K562 (cell line): ENCODE measurements at regions not wholly inside any gene's neighbourhood (a gene's known extent, or its start where the extent isn't known, plus 50 kb on each side); places are given as distances from the start of the nearest gene placed in this dataset.

Experiments used
- ATAC-seq: fragments of 200-7000 bp; cut with Tn5 transposase; 3 replicates; pipeline ENCODE4 v1.9.1; 2020; ENCODE audit warnings: moderate library complexity
- BruUV-seq: library from RNA; stranded (reverse); fragments of 400-500 nt; replicated peaks from 2 replicates; lab custom pipeline; 2021; lab: Mats Ljungman, UMichigan
- CTCF ChIA-PET: fragments of 300-600 bp; formaldehyde crosslinking; extraction: SDS; loops from one replicate; lab custom pipeline; 2021; ENCODE audit warnings: low intra/inter-chr PET ratio; lab: Yijun Ruan, JAX
- POLR2A ChIA-PET: fragments of 300-600, 350-650 bp; sonication (Branson Sonifier 250); formaldehyde crosslinking; extraction: SDS; loops from one replicate; lab custom pipeline; 2021; ENCODE audit warnings: antibody characterized with exemption, inconsistent platforms; lab: Yijun Ruan, JAX
- DNase-seq, 4 experiments: peaks; one replicate each; pipeline versions ENCODE4 v3.0.0 to v3.0.0-alpha.2; 2011 to 2018; ENCODE audit warnings: low spot score in 3 of 4, mixed read lengths in 3 of 4; ENCODE audit errors: extremely low read depth in 1 of 4
- FAIRE-seq: peaks from 2 replicates; lab custom pipeline; 2011; peaks lifted over from hg19 to GRCh38; lab: Jason Lieb, UNC
- H2AFZ ChIP-seq: 2 replicates; pipeline ENCODE4 v1.6.0; 2011; ENCODE audit warnings: low read depth, low read length, control low read depth, inconsistent platforms
- H3K27ac ChIP-seq: fragments of 200-600 bp; 3 replicates; pipeline ENCODE4 v1.8.0; 2011; ENCODE audit warnings: low read depth, mild to moderate bottlenecking, control low read depth, inconsistent platforms, low read length, moderate library complexity, mixed read lengths; ENCODE audit errors: extremely low read depth
- H3K27me3 ChIP-seq, 2 experiments: fragments of 300-600 bp in 1 of 2; 2 replicates in 1 of 2; 3 replicates in 1 of 2; pipeline versions ENCODE4 v1.6.0 to v1.8.0; 2011; ENCODE audit warnings: inconsistent platforms in 2 of 2, low read length in 2 of 2, mild to moderate bottlenecking in 1 of 2, mixed read lengths in 1 of 2, moderate library complexity in 1 of 2; ENCODE audit not compliant: control insufficient read depth in 2 of 2, insufficient read depth in 2 of 2
- H3K36me3 ChIP-seq: fragments of 300-600 bp; 3 replicates; pipeline ENCODE4 v1.8.0; 2011; ENCODE audit warnings: mild to moderate bottlenecking, low read length, inconsistent platforms; ENCODE audit not compliant: control insufficient read depth, insufficient read depth
- H3K4me1 ChIP-seq, 2 experiments: fragments of 200-600 bp in 1 of 2; replicated peaks in 1 of 2; 2 replicates in 1 of 2; 3 replicates in 1 of 2; pipeline versions ENCODE4 v1.5.1 to v1.8.0; 2011; ENCODE audit warnings: inconsistent platforms in 2 of 2, low read length in 2 of 2, mild to moderate bottlenecking in 1 of 2, mixed read lengths in 1 of 2, moderate library complexity in 1 of 2; ENCODE audit not compliant: control insufficient read depth in 2 of 2, insufficient read depth in 2 of 2
- H3K4me2 ChIP-seq: 2 replicates; pipeline ENCODE4 v1.6.1; 2011; ENCODE audit warnings: low read length, control low read depth, inconsistent platforms, mixed read lengths; ENCODE audit not compliant: insufficient read depth
- H3K4me3 ChIP-seq: fragments of 200-600 bp; sonication (generic), shearing (Covaris generic); 2 replicates; pipeline ENCODE4 v1.5.1; 2016; ENCODE audit warnings: control low read depth, inconsistent platforms
- H3K79me2 ChIP-seq: fragments of 200-600 bp; 3 replicates; pipeline ENCODE4 v1.8.0; 2011; ENCODE audit warnings: low read length, inconsistent platforms; ENCODE audit not compliant: control insufficient read depth, insufficient read depth
- H3K9ac ChIP-seq, 2 experiments: 2 replicates each; pipeline versions ENCODE4 v1.6.0 to v1.6.1; 2011; ENCODE audit warnings: low read depth in 2 of 2, low read length in 2 of 2, control low read depth in 1 of 2, inconsistent platforms in 1 of 2, mild to moderate bottlenecking in 1 of 2, mixed read lengths in 1 of 2; ENCODE audit not compliant: insufficient read depth in 1 of 2
- H3K9me1 ChIP-seq: one replicate; pipeline ENCODE4 v1.6.0; 2011; ENCODE audit warnings: inconsistent platforms, mild to moderate bottlenecking, low read length, moderate library complexity; ENCODE audit not compliant: control insufficient read depth, insufficient read depth
- H3K9me3 ChIP-seq: replicated peaks from 2 replicates; pipeline ENCODE4 v1.5.1; 2011; ENCODE audit warnings: low read depth, low read length, inconsistent platforms; ENCODE audit not compliant: control insufficient read depth, insufficient read depth
- H4K20me1 ChIP-seq: replicated peaks from 2 replicates; pipeline ENCODE4 v1.6.1; 2011; ENCODE audit warnings: low read length, inconsistent platforms, mixed read lengths; ENCODE audit not compliant: control insufficient read depth, insufficient read depth
- CREM ChIP-seq: IDR thresholded peaks from 2 replicates; pipeline ENCODE4 v1.6.1; 2014; ENCODE audit warnings: antibody characterized with exemption, low read depth
- FOS ChIP-seq: IDR thresholded peaks from 3 replicates; pipeline ENCODE4 v1.6.1; 2011; ENCODE audit not compliant: insufficient read length; ENCODE audit errors: extremely low read depth
- FOSL1 ChIP-seq: fragments of 200-800 bp; sonication (Bioruptor generic); conservative IDR thresholded peaks from 2 replicates; pipeline ENCODE4 v1.6.1; 2016; ENCODE audit warnings: missing genetic modification characterization, missing compliant biosample characterization
- GTF2A2 ChIP-seq: IDR thresholded peaks from 2 replicates; pipeline ENCODE4 v1.6.1; 2016; ENCODE audit warnings: mild to moderate bottlenecking, missing genetic modification characterization, missing compliant biosample characterization
- TBP ChIP-seq: optimal IDR thresholded peaks from 2 replicates; pipeline ENCODE3; 2011; ENCODE audit warnings: low read depth, low read length, improper control_type of control experiment
- ZNF76 ChIP-seq: fragments of 250-450 bp; sonication (Bioruptor Pico); IDR thresholded peaks from 2 replicates; pipeline ENCODE4 v1.4.0; 2020; ENCODE audit warnings: mild to moderate bottlenecking, moderate library complexity, borderline replicate concordance
- WGBS: fragments of 100-300 bp; shearing (Covaris generic); methylation state at CpG from one replicate; pipeline ENCODE4 v1.1.6; 2016; ENCODE audit warnings: low coverage, mixed read lengths; ENCODE audit not compliant: insufficient coverage; ENCODE audit errors: missing lambda C conversion rate; 5-methylcytosine and 5-hydroxymethylcytosine counted together
- in situ Hi-C: fragments of 300-500 bp; cut with MboI; formaldehyde crosslinking; loops from 4 replicates; pipeline ENCODE4 v1.15.0; 2018; ENCODE audit warnings: inconsistent platforms, mixed read lengths
- intact Hi-C: fragments of 100-400 bp; cut with micrococcal nuclease; formaldehyde crosslinking; loops from 2 replicates; pipeline ENCODE4 v1.14.2; 2022

GRCh38 chr10:111137587-111137986, 60.8 kb downstream of the ADRA2A start (continued):
- TF ChIP-seq GTF2A2 (tag) (no peak), FOS (no peak)
- TF ChIP-seq, all 486 proteins: peak for 0

- Histone ChIP-seq H3K79me2 (no peaks in the 10 kb centered on the region), H2AFZ (no peak overlapping the region), H3K27ac (no peak overlapping the region), H3K27me3 (peaks cover 0 to 9% of the 10 kb centered on the region in 2 experiments; a peak in 2 of 5 replicates), H4K20me1 (no peaks in the 10 kb centered on the region), H3K4me2 (no peak overlapping the region), H3K9ac (no peak overlapping the region), H3K36me3 (no peaks in the 10 kb centered on the region), H3K4me3 (no peak overlapping the region), H3K4me1 (no peaks in the 10 kb centered on the region), H3K9me3 (no peaks in the 10 kb centered on the region), H3K9me1 (no peaks in the 10 kb centered on the region)
- TF ChIP-seq TBP, result no peak
- no peak for TF ChIP-seq ZNF76 (CRISPR knock-in tag)
- TF ChIP-seq FOSL1 (tag), result peak; percentile 37
- 0 out of 2 replicates have a peak, but pooled peaks have one; percentile 6 for TF ChIP-seq CREM
- ATAC-seq (no peak), DNase-seq (no peak), FAIRE-seq (no peak)
- in situ Hi-C loops (no loop called here), intact Hi-C loops (no loop called here)
- CTCF ChIA-PET, result no interaction called here
- WGBS, result 7% methylated on average over 7 of the region's 7 CpGs
- POLR2A ChIA-PET, result no interaction called here
- BruUV-seq, result no TSS peak
These were observed 61.7 kb downstream of the ADRA2A start for GRCh38 chr10:111138544-111138943.
